ENCODE measurements at regions not wholly inside any gene's neighbourhood (a gene's known extent, or its start where the extent isn't known, plus 50 kb on each side); places are given as distances from the start of the nearest gene placed in this dataset.
"Not testable (repeated sequence)": the region's sequence is repeated elsewhere in the genome, so short reads cannot be mapped to it uniquely, and the experiment has no call there.

GRCh38 chr1:176364236-176364905, 98.6 kb upstream of the PAPPA2 start:
- Histone ChIP-seq H3K27me3 (ENCODE audit: control insufficient read depth, insufficient read depth, low read length) (no peaks in the 10 kb centered on the region), H3K4me3 (ENCODE audit: low read depth, low read length) (no peak overlapping the region), H3K36me3 (ENCODE audit: control insufficient read depth, insufficient read depth, low read length) (no peaks in the 10 kb centered on the region)
- TF ChIP-seq, protein P1, sequence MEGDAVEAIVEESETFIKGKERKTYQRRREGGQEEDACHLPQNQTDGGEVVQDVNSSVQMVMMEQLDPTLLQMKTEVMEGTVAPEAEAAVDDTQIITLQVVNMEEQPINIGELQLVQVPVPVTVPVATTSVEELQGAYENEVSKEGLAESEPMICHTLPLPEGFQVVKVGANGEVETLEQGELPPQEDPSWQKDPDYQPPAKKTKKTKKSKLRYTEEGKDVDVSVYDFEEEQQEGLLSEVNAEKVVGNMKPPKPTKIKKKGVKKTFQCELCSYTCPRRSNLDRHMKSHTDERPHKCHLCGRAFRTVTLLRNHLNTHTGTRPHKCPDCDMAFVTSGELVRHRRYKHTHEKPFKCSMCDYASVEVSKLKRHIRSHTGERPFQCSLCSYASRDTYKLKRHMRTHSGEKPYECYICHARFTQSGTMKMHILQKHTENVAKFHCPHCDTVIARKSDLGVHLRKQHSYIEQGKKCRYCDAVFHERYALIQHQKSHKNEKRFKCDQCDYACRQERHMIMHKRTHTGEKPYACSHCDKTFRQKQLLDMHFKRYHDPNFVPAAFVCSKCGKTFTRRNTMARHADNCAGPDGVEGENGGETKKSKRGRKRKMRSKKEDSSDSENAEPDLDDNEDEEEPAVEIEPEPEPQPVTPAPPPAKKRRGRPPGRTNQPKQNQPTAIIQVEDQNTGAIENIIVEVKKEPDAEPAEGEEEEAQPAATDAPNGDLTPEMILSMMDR (IDR thresholded peaks at IDR 0.05; ENCODE audit: insufficient read depth, low read length, severe bottlenecking) = no peak
- no peak for FAIRE-seq
- no peak for DNase-seq (ENCODE audit: low read depth)

- not testable (repeated sequence) for H3K27me3 ChIP-seq (ENCODE audit: control insufficient read depth, insufficient read depth, low read length); H3K36me3 ChIP-seq (ENCODE audit: control insufficient read depth, insufficient read depth, low read length); H3K4me3 ChIP-seq (ENCODE audit: low read depth, low read length); DNase-seq (ENCODE audit: low read depth); FAIRE-seq
Measured at GRCh38 chr1:176349135-176349715, 113.8 kb upstream of the PAPPA2 start.

- FAIRE-seq (no peak), DNase-seq (ENCODE audit: low read depth) (no peak)
- Histone ChIP-seq H3K36me3 (ENCODE audit: control insufficient read depth, insufficient read depth, low read length) (no peaks in the 10 kb centered on the region), H3K27me3 (ENCODE audit: control insufficient read depth, insufficient read depth, low read length) (no peaks in the 10 kb centered on the region), H3K4me3 (ENCODE audit: low read depth, low read length) (no peak overlapping the region)
- TF ChIP-seq, protein P1 (IDR thresholded peaks at IDR 0.05; ENCODE audit: insufficient read depth, low read length, severe bottlenecking) = no peak
Measured at GRCh38 chr1:176341656-176342055, 121.3 kb upstream of the PAPPA2 start.

DNA sequence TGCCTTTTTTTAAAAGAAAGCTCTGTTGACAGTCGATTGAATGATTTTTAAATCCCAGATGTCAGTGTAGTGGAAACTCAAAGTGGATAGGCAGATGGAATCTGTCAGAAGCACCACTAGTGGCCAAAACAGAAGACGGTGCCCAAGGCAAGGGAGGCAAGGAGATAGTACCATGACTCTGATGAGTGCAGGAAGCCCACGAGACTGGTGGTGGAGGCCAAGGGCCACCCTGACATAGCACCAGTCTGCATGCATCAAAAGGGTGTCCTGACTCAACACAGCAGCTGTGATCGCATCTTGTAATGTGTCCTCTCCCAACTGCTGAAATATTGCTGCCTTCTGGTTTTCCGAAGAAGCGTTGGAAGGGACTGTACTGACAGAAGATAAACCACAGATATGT, 124.1 kb upstream of the PAPPA2 start:
- TF ChIP-seq, protein P1 (IDR thresholded peaks at IDR 0.05; ENCODE audit: insufficient read depth, low read length, severe bottlenecking) = no peak
- no peak for DNase-seq (ENCODE audit: low read depth)
- FAIRE-seq = peak; percentile 66
- Histone ChIP-seq H3K36me3 (ENCODE audit: control insufficient read depth, insufficient read depth, low read length) (no peaks in the 10 kb centered on the region), H3K27me3 (ENCODE audit: control insufficient read depth, insufficient read depth, low read length) (no peaks in the 10 kb centered on the region), H3K4me3 (ENCODE audit: low read depth, low read length) (no peak overlapping the region)

- TF ChIP-seq, protein P1 (IDR thresholded peaks at IDR 0.05; ENCODE audit: insufficient read depth, low read length, severe bottlenecking) = no peak
- DNase-seq (ENCODE audit: low read depth) (no peak), FAIRE-seq (no peak)
- Histone ChIP-seq H3K27me3 (ENCODE audit: control insufficient read depth, insufficient read depth, low read length) (no peaks in the 10 kb centered on the region), H3K4me3 (ENCODE audit: low read depth, low read length) (no peak overlapping the region), H3K36me3 (ENCODE audit: control insufficient read depth, insufficient read depth, low read length) (no peaks in the 10 kb centered on the region)
Measured at GRCh38 chr1:176330782-176331181, 123.7 kb upstream of the COP1 start.

DNA sequence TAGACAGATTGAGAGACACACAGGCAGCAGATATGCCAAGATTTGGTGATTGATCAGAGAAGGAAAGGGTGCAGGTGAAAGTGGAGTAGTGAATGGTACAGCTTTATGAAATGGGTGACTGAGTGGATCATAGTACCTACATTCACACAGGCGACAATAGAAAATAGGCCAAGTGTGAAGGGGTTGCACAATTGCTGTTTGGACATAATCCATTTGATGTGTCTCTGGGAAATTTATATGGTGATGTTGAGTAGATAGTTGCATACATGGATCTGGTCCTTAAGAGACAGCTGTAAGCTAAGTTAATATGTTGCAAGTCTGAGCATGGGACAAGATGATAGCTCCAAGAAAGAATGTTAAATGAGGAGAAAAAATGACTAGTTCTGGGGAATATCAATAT, 118.6 kb upstream of the COP1 start:
- H3K4me3 ChIP-seq (ENCODE audit: low read depth, low read length) = no peak overlapping the region
- no peak for DNase-seq (ENCODE audit: low read depth)
- no peak for FAIRE-seq
- TF ChIP-seq, protein P1 (IDR thresholded peaks at IDR 0.05; ENCODE audit: insufficient read depth, low read length, severe bottlenecking) = no peak
- no peaks in the 10 kb centered on the region for H3K27me3 ChIP-seq (ENCODE audit: control insufficient read depth, insufficient read depth, low read length)
- no peaks in the 10 kb centered on the region for H3K36me3 ChIP-seq (ENCODE audit: control insufficient read depth, insufficient read depth, low read length)

Data from bronchial epithelial cell (primary cell).